KOPT-K1 (cell line): ENCODE measurements at regions not wholly inside any gene's neighbourhood (a gene's known extent, or its start where the extent isn't known, plus 50 kb on each side); places are given as distances from the start of the nearest gene placed in this dataset.

Experiments used
- H3K27ac ChIP-seq: fragments of 200-600 bp; sonication (generic); 2 replicates; pipeline ENCODE4 v1.5.1; 2016; ENCODE audit warnings: antibody characterized with exemption, mild to moderate bottlenecking, low read depth, low read length; ENCODE audit not compliant: poor library complexity, severe bottlenecking
- H3K36me3 ChIP-seq: fragments of 200-600 bp; sonication (generic); 2 replicates; pipeline ENCODE4 v1.5.1; 2017; ENCODE audit warnings: antibody characterized with exemption, mild to moderate bottlenecking, low read length, moderate library complexity; ENCODE audit not compliant: insufficient read depth
- H3K9me3 ChIP-seq: fragments of 200-600 bp; sonication (generic); 2 replicates; pipeline ENCODE4 v1.5.1; 2017; ENCODE audit warnings: antibody characterized with exemption, low read length, mild to moderate bottlenecking; ENCODE audit not compliant: insufficient read depth, poor library complexity, severe bottlenecking

DNA sequence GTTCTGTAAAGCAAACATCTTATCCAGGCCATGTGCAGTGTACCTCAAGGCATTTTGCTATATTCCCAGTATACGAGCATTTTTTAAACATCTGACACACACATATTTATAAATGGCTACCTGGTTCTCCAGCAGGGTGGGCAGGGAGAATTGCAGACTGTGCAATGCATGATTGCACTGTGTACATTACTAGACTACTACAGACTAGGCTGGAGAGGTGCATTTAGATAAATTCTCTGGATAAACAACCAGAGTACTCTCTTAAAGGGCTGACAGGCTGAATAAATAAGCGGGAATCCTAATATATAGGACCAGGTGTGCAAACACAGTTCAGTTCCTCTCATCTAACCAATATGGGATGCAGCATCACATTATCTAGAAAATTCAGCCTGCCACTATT, 428.3 kb upstream of the ARID1B start:
- no peaks in the 10 kb centered on the region for H3K36me3 ChIP-seq
- no peak overlapping the region for H3K27ac ChIP-seq
- no peaks in the 10 kb centered on the region for H3K9me3 ChIP-seq

DNA sequence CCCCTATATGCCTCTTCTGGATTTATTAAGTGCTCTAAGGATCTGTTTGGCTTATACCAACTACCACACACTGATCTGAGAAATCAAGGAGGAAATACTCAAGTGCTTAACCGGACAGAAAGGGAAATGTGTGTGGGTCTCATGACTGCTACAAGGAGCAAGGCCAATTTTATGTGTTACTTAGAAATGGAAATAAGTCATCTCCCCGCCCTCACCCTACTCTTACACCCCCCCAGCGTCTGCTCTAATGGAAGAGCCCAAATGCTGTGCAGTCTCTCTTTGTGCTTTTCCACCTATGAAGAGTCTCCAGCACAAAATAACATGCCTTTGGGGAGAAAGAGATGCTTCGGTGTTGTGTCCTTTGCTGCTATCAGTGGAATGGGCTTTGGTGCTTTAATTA, 428.8 kb upstream of the ARID1B start:
- Histone ChIP-seq H3K27ac (no peak overlapping the region), H3K9me3 (no peaks in the 10 kb centered on the region), H3K36me3 (no peaks in the 10 kb centered on the region)

DNA sequence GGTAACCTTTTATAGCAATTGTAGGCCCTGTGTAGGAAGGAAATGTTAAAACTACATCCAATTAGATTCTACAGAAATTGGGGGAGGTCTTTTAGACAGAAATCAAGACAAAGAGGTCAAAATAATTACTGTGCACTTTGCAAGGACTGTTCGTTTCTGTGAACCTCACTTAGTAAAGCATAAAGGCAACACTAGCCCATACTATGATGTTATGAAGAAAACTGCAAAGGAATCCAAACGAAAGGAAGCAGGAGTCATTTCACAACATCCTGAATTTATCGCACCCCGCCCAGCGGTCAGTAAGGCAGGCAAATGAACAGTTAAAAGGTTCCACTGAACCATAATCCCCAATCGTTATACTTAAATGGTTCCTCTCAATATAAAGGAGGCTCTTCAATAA, 429.5 kb upstream of the ARID1B start:
- Histone ChIP-seq H3K36me3 (no peaks in the 10 kb centered on the region), H3K27ac (no peak overlapping the region), H3K9me3 (no peaks in the 10 kb centered on the region)

DNA sequence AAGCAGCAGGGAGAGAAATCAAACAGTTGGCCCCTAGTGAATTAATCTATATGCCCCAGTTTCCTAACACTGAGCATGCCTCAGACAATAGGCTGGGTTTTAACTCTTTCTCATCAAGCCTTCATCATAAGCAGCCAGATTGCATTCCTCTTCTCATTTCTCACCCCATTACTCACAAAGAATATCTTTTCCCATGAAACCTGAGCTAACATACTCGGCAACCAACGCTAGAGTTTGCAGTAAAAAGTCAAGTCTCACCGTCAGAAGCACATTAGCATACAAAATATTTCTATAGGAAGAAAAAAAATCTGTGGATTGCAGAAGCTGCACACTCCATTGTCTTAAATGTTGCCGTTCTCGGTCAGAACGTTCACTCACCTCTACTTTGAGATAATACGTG, 429.9 kb upstream of the ARID1B start:
- H3K9me3 ChIP-seq: no peaks in the 10 kb centered on the region
- H3K36me3 ChIP-seq: no peaks in the 10 kb centered on the region
- H3K27ac ChIP-seq: no peak overlapping the region

DNA sequence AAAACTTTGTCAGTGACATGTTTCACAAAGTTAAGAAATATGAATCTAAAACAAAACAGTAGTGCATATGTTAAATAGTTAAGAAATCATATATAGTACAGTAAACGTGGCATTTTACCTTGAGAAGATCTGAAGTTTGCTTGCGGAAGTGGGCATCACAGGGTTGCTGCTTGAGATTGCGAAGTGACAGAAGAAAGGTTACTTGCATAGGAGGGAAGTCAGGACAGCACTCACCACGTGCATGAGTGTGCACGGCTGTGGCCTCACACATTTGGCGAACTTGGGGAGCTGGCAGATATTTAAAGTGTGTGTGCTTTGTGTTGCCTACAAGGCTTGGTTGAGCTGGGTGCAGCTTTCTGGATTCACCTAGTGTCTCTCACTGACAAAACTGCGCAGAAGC, 431.5 kb upstream of the ARID1B start:
- Histone ChIP-seq H3K27ac (no peak overlapping the region), H3K9me3 (no peaks in the 10 kb centered on the region), H3K36me3 (no peaks in the 10 kb centered on the region)

DNA sequence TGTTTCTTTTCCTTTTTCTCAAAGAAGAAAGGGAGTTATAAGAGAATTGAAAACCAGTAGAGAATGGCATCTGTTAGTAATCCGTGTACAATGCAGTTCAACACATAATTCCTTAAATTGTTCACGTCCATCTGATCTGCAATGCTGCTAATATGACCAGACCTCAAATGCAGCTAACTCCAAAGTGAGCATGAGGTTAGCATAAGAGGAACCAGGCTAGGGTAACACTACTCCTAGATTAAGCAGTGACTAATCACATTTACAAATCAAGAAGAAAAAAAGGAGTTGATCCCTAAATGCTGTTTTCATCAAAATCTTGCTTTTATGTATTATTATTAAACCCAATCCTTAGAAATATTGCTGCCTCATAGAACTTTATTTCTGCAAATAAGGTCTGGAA, 432.7 kb upstream of the ARID1B start:
- H3K9me3 ChIP-seq: peaks cover 5% of the 10 kb centered on the region
- H3K27ac ChIP-seq: no peak overlapping the region
- no peaks in the 10 kb centered on the region for H3K36me3 ChIP-seq

DNA sequence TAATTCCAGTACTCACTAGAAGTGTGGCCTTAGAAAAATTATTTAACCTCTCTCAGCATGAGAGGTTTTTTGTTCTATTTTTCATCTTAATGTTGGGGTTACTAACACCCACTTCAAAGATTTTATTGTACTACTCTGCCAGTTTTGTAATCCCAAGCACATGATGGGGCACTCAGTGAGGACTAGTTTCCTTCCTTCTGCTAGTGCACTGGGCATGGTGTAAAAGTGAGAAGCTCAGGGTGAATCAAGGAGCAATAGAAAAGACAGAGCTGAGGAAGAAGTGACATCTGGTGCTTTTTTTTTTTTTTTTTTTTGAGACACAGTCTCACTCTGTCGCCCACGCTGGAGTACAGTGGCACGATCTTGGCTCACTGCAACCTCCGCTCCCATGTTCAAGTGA, 439.4 kb upstream of the ARID1B start:
- peaks cover 6% of the 10 kb centered on the region for H3K9me3 ChIP-seq
- no peaks in the 10 kb centered on the region for H3K36me3 ChIP-seq
- H3K27ac ChIP-seq: no peak overlapping the region

DNA sequence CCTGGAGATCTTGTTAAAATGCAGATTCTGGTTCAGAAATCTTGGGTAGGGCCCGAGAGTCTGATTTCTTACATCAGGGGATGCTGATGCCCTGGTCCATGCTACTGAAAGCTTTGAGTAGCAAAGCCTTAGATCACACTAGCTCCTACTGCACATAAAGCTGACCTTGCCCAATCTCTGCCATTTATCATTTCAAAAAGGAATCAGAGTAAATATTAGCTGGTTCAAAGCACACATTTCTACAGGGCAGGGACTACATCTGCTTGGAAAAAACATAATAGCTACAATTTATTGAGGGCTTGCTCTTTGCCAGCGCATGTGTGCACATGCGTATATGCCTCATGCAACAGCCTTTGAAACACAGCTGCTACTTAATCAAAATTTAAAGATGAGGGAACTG, 440.4 kb upstream of the ARID1B start:
- H3K27ac ChIP-seq: no peak overlapping the region
- no peaks in the 10 kb centered on the region for H3K36me3 ChIP-seq
- H3K9me3 ChIP-seq: peaks cover 15% of the 10 kb centered on the region

DNA sequence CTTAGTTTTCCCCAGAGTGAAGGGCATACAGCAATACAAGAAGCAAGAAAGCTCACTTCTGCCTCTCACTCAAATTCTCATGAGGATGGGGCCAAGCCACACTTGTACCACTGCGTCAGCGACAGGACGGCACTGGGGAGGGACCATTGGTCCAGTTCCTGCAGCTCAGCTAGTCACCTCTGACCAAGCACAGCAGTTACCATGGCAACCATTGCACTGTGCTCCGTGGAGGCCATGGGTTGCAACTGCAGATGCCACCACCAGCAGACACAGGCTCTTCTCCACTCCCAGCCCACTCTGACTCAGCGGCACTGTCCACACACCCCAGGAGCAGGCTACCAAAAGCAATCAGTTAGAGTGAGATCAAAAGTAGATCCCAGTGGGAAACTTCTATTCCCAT, 441.1 kb upstream of the ARID1B start:
- H3K27ac ChIP-seq: no peak overlapping the region
- H3K9me3 ChIP-seq: peaks cover 19% of the 10 kb centered on the region

DNA sequence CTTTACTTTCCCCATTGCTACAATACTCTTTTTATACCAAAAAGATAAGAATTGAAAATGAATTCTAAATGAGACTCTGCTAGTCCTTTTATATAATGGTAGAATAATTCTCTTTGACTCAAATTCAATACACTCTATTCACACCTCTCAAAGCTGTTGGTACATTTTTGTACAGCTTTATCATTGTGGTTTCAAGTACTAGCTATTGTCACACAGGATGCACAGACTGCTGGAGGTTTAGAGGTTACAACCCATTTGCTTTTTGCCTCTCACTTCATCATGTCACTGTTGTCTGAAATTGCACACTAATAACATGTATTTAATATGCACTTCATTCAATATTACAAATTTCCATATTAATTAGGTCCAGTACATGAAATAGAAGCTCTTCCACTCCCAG, 442.2 kb upstream of the ARID1B start:
- H3K36me3 ChIP-seq: no peaks in the 10 kb centered on the region
- peaks cover 21% of the 10 kb centered on the region for H3K9me3 ChIP-seq
- H3K27ac ChIP-seq: no peak overlapping the region

More for the DNA sequence above, 441.1 kb upstream of the ARID1B start:
- no peaks in the 10 kb centered on the region for H3K36me3 ChIP-seq

DNA sequence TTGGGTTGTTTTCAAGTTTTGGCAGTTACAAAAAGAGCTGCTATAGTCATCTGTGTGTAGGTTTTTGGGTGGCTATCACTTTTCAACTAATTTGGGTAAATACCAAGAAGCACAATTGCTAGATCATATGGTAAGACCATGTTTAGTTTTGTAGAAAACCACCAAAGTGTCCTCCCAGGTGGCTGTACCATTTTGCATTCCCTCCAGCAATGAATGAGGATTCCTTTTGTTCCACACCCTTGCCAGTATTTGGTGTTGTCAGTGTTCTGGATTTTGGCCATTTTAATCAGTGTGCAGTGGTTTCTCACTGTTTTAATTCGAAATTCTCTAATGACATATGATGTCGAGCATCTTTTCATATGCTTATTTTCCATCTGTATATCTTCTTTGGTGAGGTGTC, 457.5 kb upstream of the ARID1B start:
- Histone ChIP-seq H3K27ac (no peak overlapping the region), H3K36me3 (no peaks in the 10 kb centered on the region), H3K9me3 (no peaks in the 10 kb centered on the region)

DNA sequence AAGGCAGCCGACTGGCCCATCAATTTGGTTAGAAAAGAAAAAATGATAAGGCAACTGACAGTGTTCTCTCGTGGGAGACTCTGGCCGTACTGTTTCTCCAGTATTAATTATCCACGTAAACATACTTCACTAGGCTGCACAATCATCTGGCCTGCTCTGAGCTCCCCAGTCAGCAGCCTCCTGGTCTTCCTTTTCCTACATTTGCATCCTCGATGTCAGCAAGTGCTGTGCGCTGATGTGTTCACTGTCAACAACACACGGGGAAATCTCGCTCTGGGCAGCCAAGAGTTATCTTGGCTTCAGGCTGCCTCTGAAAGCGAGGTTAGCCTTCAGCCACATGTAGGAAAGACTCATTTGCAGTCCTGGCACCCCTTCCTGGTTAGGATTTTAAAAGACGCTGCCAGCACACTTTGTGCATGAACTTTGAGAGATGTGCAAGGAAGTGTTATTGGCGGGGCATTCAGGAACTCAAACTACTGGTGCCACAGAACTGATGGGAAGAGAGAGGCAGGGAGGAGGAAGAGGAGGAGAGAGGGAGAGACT, 460.5 kb upstream of the ARID1B start:
- H3K9me3 ChIP-seq: no peaks in the 10 kb centered on the region
- no peak overlapping the region for H3K27ac ChIP-seq
- H3K36me3 ChIP-seq: no peaks in the 10 kb centered on the region

DNA sequence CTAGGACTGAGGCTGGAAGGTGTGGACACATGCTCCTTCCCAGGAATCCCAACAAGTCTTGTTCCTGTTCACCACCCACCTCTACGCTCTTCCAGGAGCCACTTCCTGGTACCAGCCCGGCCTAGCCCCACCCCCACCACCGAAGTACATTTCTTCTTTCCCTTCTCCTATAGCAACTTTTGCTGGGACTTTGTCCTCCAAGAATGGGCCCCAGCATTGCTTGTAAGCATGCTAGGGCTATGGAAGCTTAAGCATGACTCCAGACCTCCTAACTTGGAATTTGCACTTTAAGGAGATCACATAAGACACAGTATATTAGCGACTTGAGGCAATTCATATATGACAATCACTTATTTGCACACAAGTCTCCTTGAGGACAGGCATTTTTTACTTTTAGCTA, 462.0 kb upstream of the ARID1B start:
- Histone ChIP-seq H3K9me3 (no peaks in the 10 kb centered on the region), H3K36me3 (no peaks in the 10 kb centered on the region), H3K27ac (no peak overlapping the region)

DNA sequence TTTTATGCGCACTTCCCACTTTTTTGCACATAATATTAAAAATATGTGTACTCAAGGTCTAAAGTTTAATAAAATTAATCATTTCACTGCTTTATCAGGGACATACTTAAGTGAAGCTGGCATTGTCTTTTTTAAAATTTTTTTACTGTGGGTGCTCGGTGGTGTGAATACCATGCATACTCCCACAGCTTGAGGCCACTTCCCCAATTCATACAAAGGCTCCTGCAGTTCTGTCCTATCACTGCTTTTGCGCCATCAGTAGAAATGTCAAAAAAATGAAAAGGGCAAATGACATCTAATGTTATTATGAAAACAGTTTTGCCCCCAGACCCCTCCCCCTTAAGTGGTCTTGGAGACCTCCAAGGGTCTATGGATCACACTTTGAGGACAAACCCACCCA, 464.1 kb upstream of the ARID1B start:
- H3K27ac ChIP-seq: no peak overlapping the region
- H3K9me3 ChIP-seq: no peaks in the 10 kb centered on the region
- H3K36me3 ChIP-seq: no peaks in the 10 kb centered on the region

DNA sequence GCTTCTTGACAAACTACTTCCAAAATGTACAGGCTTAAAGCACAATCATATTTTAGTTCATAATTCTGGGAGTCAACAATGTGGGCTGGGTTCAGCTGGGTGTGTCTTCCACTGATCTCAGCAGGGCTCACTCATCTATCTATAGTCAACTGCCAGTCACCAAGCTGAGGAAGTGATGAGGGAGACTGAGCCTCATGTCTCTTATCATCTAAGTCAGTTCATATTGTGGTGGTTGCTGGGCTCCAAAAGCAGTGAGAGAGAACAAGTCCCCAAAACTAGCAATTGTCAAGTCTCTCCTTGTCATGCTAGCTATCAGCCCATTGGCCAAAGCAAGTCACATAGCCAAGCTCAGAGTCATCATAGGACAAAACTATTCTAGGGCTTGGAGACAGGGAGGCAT, 465.9 kb upstream of the ARID1B start:
- H3K36me3 ChIP-seq: no peaks in the 10 kb centered on the region
- no peaks in the 10 kb centered on the region for H3K9me3 ChIP-seq
- H3K27ac ChIP-seq: no peak overlapping the region

DNA sequence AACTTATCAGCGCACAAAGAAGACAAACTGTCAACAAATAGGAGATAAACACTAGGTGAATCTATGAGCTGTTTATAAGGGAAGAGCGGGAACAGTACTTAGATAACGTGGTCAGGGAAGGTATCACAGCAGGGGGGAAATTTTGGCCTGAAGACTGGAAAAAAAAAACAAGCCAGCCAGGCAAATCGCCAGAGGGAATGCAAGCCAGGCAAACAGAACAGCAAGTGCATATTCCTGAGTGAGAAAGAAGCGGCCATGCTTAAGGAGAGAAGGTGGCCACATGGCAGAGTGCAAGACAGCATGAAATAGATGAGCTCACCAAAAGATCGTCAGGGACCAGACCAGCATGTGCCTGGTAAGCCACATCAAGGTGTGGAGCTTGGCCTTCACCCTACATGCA, 466.5 kb upstream of the ARID1B start:
- no peaks in the 10 kb centered on the region for H3K36me3 ChIP-seq

DNA sequence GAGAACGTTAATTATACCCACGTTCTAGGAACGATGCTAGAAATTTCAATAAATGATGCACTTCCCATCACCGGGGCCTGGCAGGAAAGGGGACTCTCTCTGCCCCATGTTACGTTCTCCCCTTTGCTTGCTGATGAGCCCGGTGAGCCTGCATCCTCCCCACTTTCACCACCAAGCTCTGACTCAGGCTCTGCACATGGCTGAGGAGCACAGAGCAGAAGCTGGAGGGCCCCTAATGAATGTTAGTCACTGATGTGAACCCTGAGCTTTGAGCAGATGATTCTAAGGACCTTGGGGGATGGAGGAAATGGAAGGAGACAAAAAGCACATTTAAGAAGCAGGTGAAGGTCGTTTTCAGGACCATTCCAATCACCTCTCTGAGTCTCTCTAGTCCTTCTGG, 468.2 kb upstream of the ARID1B start:
- Histone ChIP-seq H3K9me3 (no peaks in the 10 kb centered on the region), H3K36me3 (no peaks in the 10 kb centered on the region), H3K27ac (no peak overlapping the region)

More for the DNA sequence above, 466.5 kb upstream of the ARID1B start:
- H3K27ac ChIP-seq: no peak overlapping the region
- no peaks in the 10 kb centered on the region for H3K9me3 ChIP-seq
